GF-D8 (cell line): ENCODE measurements at regions not wholly inside any gene's neighbourhood (a gene's known extent, or its start where the extent isn't known, plus 50 kb on each side); places are given as distances from the start of the nearest gene placed in this dataset.
"Not testable (repeated sequence)": the region's sequence is repeated elsewhere in the genome, so short reads cannot be mapped to it uniquely, and the experiment has no call there.

Experiments
- DNase-seq: peaks from one replicate; lab custom pipeline; 2025; lab: John Stamatoyannopoulos, UW

- DNase-seq = no peak
Measured at GRCh38 chr7:51930834-51931233, 614.2 kb upstream of the COBL start.

- no peak for DNase-seq
Measured at GRCh38 chr7:51929818-51930217, 613.2 kb upstream of the COBL start.

- DNase-seq = no peak
Measured at GRCh38 chr7:51927738-51928137, 611.1 kb upstream of the COBL start.

- DNase-seq = no peak
Measured at GRCh38 chr7:51918581-51918980, 602.0 kb upstream of the COBL start.

- DNase-seq = no peak
Measured at GRCh38 chr7:51901489-51901840, 584.9 kb upstream of the COBL start.

- not testable (repeated sequence) for DNase-seq
Measured at GRCh38 chr7:51900755-51901488, 584.3 kb upstream of the COBL start.

GRCh38 chr7:51899611-51900010, 583.0 kb upstream of the COBL start:
- DNase-seq = no peak

GRCh38 chr7:51882412-51882811, 565.8 kb upstream of the COBL start:
- no peak for DNase-seq

- no peak for DNase-seq
Measured at GRCh38 chr7:51881309-51881708, 564.7 kb upstream of the COBL start.

GRCh38 chr7:51878865-51879264, 562.3 kb upstream of the COBL start:
- DNase-seq = no peak

GRCh38 chr7:51869452-51869851, 552.8 kb upstream of the COBL start:
- DNase-seq = no peak

- DNase-seq = no peak
Measured at GRCh38 chr7:51867117-51867516, 550.5 kb upstream of the COBL start.

GRCh38 chr7:51860305-51860704, 543.7 kb upstream of the COBL start:
- DNase-seq = no peak

GRCh38 chr7:51850126-51850525, 533.5 kb upstream of the COBL start:
- DNase-seq = no peak

- DNase-seq = no peak
Measured at GRCh38 chr7:51847461-51848134, 531.0 kb upstream of the COBL start.

- not testable (repeated sequence) for DNase-seq
Measured at GRCh38 chr7:51839130-51839529, 522.5 kb upstream of the COBL start.

GRCh38 chr7:51827631-51828030, 511.0 kb upstream of the COBL start:
- DNase-seq = no peak

GRCh38 chr7:51824050-51824449, 507.4 kb upstream of the COBL start:
- DNase-seq = no peak

GRCh38 chr7:51823437-51823836, 506.8 kb upstream of the COBL start:
- no peak for DNase-seq

GRCh38 chr7:51817694-51818225, 501.2 kb upstream of the COBL start:
- DNase-seq = no peak

GRCh38 chr7:51805783-51806431, 489.3 kb upstream of the COBL start:
- DNase-seq = not testable (repeated sequence)

- no peak for DNase-seq
Measured at GRCh38 chr7:51802718-51803117, 486.1 kb upstream of the COBL start.

GRCh38 chr7:51797371-51797770, 480.8 kb upstream of the COBL start:
- no peak for DNase-seq
